ENCODE measurements at regions not wholly inside any gene's neighbourhood (a gene's known extent, or its start where the extent isn't known, plus 50 kb on each side); places are given as distances from the start of the nearest gene placed in this dataset.
"Not testable (repeated sequence)": the region's sequence is repeated elsewhere in the genome, so short reads cannot be mapped to it uniquely, and the experiment has no call there.

DNA sequence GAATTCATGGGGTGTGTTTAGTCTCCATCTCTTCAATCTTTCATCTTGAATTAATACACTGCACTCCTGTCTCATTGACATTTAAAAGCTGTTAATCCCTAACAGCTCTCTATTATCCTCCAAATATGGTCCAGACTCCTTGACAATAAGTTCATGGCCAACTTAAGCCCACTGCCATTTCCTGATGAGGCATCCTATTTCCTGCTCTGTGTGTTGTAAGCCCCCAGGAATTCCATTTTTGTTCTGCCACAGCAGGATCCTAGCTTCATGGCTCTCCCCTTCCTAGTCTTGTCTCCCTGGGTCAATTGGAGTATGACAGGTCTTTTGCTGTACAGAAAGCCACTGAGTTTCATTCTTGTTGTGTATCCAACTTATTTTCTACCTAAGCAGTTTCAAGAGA lies 218.8 kb downstream of the OTUD1 start:
- DNase-seq, result no peak

DNA sequence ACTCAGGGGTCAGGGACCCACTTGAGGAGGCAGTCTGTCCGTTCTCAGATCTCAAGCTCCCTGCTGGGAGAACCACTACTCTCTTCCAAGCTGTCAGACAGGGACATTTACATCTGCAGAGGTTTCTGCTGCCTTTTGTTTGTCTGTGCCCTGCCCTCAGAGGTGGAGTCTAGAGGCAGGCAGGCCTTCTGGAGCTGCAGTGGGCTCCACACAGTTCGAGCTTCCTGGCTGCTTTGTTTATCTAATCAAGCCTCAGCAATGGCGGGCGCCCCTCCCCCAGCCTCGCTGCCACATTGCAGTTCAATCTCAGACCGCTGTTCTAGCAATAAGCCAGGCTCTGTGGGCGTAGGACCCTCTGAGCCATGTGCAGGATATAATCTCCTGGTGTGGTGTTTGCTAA lies 233.0 kb downstream of the OTUD1 start:
- DNase-seq, result not testable (repeated sequence)

DNA sequence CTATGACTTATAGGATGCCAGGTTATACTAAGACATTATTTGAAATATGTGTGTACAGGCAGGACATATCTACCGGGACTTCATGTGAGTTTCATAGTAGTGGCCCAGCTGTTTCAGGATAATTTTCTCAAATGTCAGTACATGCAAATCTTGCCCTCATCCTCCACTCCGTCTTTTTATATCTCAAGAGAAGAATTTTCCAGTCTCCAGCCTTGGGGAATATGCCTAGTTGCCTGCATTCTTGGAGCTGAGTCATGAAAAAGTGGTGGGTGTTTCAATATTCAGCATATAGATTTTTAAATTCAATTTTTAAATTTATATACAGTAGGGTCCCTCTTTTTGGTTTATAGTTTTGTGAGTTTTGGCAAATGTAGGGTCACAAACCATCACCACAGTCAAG lies 236.7 kb downstream of the OTUD1 start:
- DNase-seq, result no peak

DNA sequence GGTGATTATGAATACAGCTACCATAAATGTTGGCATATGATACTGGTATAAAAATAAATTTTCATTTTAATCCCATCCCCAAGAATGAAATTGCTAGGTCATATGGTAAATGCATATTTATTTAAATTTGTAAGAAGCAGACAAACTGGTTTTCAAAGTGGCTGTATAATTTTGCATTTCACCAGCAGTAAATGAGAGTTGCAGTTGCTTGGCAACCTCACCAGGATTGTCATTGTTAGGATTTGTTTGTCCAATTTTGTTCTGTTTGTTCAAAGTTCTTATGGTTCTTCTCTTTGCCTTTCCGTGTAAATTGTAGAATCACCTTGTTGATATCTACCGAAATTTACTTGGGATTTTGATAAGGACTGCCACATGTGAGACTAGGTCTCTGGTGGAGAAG lies 237.4 kb downstream of the OTUD1 start:
- no peak for DNase-seq

DNA sequence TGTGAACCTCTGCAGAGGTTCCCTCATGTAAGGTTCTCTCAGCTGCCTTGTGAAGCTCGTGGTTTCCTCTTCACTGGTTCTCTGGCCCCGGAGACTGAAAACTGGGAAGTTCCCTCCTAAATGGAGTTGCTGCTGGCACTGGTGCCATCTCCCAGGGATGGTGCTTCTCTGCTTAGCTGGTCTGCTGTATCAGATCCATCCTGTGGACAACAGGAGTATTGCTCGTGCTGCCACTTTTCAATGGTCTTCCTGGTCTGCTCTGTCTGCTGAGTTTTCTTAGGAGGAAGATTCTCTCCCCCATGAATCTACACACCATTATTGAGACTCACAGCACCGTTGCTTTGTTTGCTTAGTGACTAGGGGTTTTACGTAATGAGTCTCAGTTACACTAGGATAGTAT lies 247.8 kb downstream of the OTUD1 start:
- no peak for DNase-seq

DNA sequence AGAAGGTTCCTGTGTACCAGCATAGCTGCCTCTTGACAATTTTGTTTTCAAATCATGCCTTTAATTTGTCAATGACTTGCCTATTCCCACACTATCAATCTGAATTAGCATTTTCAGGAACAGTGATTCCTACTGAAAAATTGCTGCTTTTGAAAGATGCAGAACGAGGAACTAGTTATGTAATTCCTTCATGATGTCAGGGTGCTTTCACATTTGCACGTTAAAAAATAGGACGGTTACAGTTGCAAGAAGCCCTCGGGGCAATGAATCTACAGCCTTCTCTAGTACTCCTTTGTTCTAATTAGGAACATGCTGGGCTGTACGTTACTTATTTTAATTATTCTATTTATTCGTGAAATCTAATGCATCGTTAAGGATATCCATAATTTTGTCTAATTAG lies 253.9 kb downstream of the OTUD1 start:
- DNase-seq, result no peak

DNA sequence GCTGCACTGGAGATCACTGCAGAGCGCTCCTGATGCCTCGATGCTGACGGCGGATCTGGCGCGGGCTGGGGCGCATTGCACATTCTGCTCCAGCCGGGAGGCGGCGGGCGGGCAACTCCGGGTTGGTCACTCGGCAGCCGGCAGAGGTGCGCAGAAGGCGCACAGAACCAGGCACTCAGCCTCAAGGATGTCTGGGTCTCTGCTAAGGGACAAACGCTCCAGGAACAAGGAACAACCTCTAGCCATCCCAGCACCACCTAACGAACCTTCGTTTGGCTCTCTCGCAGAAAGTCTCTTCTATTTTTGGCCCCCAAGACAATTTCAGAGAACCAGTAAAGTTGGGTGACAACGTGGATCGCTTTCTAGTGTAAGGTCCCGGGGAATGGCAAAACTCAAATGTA lies 254.6 kb downstream of the OTUD1 start:
- DNase-seq, result no peak

DNA sequence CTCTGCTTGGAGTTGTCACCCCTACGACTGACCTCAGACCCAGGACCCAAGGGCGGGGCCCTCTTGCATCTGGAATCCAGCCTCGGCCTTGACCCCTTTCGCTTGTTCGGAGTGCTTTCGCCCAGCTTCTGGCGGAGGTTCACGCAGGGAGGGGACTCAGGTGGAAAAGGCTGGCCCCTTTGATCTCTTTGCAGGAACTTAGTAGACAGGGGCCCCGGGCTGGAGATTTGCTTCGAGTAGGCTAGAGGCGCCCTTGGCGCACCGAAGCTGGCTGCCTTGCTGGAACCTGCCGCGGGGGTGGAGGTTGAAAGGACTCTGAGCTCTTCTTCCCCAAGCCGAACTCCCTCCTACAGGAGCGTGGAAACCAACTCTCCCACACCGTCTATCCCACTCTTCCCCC lies 255.1 kb downstream of the OTUD1 start:
- DNase-seq, result no peak

DNA sequence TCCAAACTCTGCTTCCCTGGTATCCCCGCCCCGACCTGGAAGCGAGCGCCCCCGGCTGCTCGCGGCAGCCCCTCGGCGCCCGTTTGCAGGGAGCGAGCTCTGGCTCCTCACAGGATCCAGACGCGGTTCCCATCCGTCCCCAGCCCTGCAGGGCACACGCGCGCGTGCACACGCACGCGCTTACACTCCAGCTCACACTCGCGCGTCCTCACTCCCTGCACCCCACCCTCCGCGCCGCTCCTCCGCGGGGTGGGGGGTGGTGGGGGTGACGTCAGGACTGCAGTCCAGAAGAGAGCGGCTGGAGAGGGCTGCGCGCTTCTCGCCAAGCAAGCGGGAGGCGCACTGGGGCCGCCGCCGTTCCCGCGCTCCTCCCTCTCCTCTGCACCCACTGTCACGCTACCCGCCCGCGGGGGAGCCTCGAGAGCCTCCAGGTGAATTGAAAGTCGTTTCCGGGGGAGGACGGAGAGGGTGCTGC lies 255.6 kb downstream of the OTUD1 start:
- DNase-seq, result no peak

DNA sequence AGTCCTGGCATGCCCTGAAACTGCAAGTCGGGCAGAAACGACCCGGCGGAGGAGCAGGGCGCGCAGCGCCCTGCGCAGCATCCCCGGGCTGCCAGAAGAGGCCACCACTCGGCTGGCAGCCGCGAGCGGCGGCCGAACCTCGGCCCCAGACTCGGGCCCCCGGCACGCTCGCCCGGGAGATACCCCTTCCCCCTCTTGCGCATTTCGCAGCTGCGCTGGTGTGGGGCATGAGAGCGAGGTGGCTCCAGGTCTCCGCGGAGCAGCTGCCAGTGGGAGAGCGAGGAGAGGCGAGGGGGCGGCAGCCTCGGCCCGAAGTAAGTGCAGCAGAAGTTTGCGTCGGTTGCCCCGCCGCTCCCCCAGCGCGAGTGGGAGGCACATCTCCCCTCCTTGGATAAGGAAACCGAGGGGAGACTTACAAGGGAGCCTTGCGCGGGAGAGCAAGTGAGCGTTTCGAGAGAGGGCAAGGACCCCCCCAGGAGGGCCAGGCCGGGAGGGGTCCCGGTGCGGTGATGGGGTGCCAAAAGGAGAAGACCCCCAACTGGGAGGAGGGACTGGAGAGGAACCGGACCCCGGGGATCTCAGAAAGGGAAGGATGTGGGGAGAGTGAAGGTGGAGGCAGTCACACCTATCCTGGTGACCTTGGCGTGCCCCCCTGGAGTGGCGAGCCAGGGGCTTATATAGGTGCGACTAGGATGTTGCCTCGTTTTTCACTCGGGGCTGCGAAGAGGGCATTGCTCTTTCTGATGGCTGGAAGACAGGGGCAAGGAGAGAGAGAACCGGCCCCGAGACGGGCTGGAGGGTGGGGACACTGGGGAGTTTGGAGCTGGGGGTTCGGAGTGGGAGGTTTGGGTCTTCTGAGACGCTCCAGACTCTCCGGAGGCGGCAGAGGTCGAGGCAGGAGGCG lies 256.3 kb downstream of the OTUD1 start:
- DNase-seq, result no peak

DNA sequence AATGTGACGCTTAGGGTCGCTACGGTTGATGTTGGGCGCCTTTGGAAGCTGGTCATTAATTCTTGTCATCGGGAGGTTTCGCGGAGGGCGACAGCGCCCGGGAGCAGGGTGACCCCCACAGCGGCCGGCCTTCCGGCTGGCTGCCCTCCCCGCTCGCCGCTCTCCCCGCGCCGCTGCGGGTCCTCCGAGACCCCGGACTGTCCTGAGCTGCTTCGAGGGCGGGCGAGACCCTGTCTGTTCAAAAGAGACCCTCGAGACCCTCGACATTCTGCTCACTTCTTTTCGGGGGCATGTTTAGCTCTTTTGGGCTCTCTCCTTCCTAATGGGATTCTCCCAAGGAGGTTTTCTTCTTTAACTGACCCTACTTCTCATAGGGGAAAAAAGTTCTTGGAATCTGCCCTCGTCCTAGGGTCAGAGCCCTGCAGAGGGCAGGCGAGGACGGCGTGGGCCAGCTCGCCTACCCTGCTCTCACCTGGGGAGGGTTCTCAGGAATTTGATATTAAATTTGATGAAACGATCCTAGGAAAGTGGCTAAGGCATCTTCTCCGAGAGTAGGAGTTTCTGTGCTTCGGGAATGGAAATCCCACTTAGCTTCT lies 257.0 kb downstream of the OTUD1 start:
- no peak for DNase-seq

DNA sequence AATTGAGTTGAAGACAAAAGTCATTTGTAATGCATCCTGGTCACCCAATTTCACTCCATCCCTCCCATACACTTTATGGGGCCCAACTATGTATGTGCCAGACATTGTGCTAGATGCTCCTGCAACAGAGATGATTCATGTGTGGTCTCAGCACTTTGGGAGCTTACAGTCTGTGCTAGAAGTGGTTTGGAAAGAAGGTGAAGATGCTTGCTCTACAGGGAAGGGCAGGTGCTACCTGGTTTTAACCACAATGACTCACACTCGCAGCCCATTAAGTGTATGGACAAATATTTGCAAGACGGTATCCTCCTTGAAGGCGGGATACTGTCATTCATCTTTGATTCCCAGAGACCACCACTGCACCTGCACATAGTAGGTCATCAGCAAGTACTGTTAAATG lies 257.6 kb downstream of the OTUD1 start:
- DNase-seq, result no peak

DNA sequence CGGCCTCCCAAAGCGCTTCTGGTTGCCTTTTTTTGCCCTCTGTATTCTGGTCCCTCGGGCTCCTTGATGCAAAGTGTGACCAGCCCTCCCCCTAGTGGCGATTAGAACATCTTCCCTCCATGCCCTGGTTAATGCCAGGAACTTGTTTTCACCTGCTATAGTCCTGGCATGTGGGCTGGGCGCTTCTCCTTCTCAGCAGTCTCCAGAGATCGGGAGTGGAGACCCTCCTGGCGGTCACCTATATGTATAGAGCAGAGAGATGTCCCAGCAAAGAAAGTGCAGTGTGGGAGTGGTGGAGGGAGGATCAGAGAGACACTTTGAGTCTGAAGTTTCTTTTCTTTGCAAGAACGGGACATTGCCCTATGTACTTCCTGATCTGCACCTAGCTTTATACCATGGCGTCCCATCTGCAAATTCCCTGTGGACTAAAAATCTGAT lies 264.1 kb downstream of the OTUD1 start:
- DNase-seq, result peak; percentile 72

DNA sequence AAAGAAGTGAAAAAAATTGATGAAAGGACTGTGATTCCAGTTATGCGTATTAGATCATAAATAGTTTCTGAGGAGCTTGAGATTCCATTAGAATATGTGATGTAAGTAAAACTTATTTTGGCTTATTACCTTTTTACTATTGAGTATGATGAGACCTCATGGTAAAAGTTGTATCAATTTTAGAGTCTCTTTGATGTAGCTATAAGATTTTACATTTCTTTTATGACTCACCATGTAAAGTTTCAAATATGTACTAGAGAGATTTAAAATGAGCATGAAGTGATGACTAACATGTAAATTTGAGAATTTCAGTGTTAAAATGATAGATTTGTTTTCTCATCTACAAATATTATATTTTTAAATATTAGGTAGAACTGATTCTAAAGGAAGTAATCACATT lies 276.5 kb downstream of the OTUD1 start:
- DNase-seq, result no peak

DNA sequence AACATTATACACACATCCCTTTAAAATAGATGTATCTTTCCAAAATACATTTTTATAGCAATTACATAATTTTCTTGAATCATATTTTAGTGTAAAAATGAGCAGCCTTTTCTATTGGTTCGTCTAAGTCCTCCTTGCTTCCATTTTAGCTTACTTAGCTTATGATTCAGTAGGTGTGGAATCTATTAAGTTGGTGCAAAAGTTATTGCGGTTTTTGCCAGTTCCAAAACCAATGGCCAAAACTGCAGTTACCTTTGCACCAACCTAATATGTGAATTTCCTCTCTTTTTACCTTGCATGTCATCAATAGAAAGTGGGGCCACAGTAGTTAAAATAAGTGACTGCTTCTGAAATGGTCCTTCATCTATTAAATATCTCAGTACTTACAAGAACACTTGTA lies 279.0 kb downstream of the OTUD1 start:
- DNase-seq, result no peak

DNA sequence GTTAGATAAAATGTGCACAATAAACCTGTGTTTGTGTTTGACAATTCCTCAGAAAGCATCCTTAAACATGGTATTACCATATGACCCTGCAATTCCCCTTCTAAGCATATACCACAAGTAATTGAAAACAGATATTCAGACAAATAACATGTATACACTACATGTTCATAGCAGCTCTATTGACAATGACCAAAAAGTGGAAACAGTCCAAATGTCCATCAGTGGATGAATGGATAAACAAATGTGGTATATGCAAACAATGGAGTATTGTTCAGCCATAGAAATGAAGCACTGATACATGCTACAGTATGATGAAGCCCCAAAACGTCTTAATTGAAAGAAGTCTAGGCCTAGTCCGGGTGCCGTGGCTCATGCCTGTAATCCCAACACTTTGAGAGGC lies 280.1 kb downstream of the OTUD1 start:
- DNase-seq, result no peak

DNA sequence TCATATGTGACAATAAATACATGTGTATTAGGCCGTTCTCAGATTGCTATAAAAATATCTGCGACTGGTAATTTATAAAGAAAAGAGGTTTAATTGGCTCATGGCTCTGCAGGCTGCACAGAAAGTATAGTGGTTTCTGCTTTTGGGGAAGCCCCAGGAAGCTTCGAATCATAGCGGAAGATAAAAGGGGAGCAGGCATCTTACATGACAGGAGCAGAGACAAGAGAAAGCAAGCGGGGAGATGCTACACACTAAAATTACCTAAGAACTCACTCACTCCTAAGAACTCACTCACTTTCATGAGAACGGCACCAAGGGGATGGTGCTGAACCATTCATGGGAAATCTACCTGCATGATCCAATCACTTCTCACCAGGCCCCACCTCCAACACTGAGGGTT lies 284.9 kb downstream of the OTUD1 start:
- DNase-seq, result no peak

DNA sequence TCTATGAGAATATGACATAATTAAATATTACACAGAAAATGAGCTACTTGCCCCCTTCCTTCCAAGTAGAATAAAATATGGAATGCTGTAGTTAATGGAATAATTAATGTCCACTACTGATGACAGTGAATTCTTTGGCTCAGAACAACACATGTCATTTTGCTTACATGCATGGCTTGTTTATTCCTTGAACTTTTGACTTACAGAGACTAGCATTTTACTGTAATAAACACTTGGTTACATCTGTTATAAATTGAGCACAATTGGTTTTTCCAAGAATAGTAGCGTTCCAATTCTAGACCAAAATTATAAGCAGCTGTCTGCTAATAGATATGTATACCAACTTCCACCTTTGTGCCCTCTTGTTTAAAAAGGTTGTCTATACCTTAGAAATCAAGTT lies 286.7 kb downstream of the OTUD1 start:
- DNase-seq, result no peak

DNA sequence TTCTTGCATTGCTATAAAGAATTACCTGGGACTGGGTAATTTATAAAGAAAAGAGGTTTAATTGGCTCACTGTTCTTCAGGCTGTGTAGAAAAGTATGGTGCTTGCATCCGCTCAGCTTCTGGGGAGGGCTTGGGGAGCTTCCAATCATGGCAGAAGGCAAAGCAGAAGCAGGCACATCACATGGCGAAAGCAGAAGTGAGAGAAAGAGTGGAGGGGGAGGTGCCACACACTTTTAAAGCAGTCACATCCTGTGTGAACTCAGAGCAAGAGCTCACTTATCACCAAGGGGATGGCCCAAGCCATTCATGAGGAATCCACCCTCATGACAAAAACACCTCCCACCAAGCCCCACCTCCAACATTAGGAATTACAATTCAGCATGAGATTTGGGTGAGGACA lies 303.5 kb downstream of the OTUD1 start:
- no peak for DNase-seq

DNA sequence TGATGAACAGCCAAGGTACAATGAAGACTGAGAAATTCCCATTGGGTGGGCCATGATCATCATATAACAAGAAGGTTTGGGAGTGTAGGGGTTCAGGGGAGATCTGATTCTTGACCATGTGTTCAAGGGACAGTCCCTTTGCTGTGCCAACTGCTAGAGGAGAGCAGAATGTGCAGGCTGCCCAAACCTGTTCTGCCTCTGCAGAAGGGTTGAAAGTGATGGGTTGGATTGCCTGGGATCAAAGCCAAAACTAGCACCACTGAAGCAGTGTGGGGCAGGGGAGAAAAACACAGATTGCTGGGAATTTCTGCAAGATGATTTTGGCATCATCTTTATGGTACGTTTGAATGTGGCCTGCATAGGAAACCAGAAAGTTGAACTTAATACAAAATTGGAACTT lies 303.9 kb downstream of the OTUD1 start:
- no peak for DNase-seq

DNA sequence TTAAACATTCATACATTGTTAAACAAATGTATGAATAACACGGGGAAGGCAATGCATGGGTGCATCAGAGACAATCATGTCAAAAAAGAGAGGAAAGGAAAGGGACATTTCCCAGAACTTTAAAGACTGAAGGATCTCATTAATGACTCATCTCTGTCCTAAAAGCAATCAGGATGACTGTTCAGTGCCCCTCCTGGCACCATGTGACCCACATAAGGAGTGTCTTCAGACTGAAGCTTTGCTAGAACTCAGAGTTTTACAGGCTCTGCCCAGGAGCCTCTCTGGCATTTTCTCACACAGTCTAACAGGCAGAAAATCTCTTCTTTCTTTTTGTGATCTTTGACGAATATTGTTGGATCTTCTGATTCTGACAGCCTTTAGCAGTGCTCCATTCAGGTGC lies 315.3 kb downstream of the OTUD1 start:
- no peak for DNase-seq

DNA sequence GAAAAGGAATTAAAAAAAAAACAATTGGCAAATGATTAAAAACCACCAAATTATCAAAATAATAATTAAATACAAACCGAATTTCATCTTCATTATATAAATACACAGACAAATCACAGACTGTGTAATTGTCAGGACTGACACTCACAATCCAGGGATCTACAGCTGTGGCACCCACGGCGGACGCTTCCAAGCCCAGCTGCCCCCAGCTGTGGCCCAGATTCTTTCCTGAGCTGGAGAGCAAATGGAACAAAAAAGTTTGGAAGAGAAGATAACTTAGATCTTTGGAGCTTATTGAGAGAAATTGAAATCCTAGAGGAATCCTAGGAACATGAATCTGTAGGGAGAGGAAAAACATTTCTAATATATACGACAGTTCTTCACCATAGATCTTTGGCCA lies 316.1 kb downstream of the OTUD1 start:
- no peak for DNase-seq

DNA sequence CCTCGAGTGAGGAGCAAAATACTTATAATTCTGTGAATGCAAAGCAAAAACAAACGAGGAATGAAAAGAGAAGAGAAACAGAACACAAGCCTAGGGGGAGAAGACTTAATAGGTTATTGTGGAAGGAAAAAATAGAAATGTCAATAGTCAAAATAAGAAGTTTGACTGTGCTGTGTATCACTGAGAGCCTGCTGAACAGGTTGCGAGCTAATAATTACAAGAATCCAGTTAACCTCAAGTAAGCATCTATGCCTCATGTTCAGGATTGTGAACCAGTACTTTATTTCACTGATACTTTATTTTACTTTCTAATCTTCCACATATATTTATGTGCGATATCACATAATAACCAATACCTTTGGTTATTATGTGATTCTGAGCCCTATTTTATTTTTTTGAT lies 316.7 kb downstream of the OTUD1 start:
- DNase-seq, result no peak

DNA sequence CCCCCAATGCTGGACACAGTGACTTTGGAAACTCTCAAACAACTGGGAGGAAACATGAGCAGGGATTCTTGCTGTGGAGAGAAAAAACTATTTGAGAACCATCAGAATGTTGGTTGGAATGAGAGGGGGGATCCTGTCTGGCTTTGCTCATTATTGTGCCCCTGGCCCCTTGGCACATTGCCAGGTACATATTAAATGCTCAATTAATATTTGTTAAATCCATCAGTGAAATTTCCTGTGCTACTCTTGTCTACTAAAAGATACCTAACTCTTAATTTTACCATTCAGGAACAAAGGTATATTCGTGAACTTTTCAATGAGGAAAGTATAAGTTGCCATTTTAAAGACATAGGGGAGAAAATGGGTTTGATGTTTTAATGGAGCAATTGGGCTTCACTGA lies 329.4 kb downstream of the OTUD1 start:
- DNase-seq, result no peak

DNA sequence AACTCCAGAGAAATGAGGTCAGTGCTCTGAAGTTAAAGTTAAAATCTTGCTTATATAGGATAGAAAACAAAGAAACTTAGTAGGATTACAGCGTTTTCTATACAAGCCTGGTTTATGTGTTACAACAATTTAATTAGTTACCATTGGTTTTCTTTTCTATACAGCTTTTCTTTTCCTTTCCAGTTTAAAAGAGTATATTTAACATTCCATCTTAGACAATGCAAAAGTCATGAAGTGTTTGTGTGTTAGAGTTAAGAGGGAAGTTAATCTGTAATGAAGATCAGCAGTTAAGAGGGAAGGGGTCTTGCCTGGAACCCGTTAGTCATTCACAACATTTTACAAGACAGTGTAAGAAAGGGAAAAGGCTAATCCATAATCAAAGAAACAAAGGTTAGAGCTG lies 338.3 kb downstream of the OTUD1 start:
- no peak for DNase-seq

All from activated effector memory CD4-positive, alpha-beta T cell treated with anti-CD3 and anti-CD28 coated beads, Interleukin-2, amount 50 U/mL, for 16 hours (primary cell).